Astrocyte (in vitro differentiated cells and primary cell): ENCODE measurements at regions not wholly inside any gene's neighbourhood (a gene's known extent, or its start where the extent isn't known, plus 50 kb on each side); places are given as distances from the start of the nearest gene placed in this dataset.

Experiments used
- DNase-seq: peaks from one replicate; pipeline ENCODE4 v3.0.0-alpha.2; 2010; ENCODE audit warnings: low read depth
- FAIRE-seq: peaks from 2 replicates; lab custom pipeline; 2011; peaks lifted over from hg19 to GRCh38; lab: Jason Lieb, UNC
- H2AFZ ChIP-seq: 2 replicates; pipeline ENCODE4 v1.6.0; 2012; ENCODE audit warnings: low read depth, low read length, inconsistent platforms
- H3K27ac ChIP-seq: 2 replicates; pipeline ENCODE4 v1.5.1; 2011; ENCODE audit warnings: low read depth, low read length, inconsistent platforms
- H3K27me3 ChIP-seq: 2 replicates; pipeline ENCODE4 v1.6.0; 2011; ENCODE audit warnings: low read length, inconsistent platforms; ENCODE audit not compliant: insufficient read depth
- H3K36me3 ChIP-seq: 2 replicates; pipeline ENCODE4 v1.5.1; 2011; ENCODE audit warnings: low read length, inconsistent platforms; ENCODE audit not compliant: insufficient read depth
- H3K4me1 ChIP-seq: 2 replicates; pipeline ENCODE4 v1.5.1; 2011; ENCODE audit warnings: low read length, inconsistent platforms; ENCODE audit not compliant: insufficient read depth
- H3K4me2 ChIP-seq: 2 replicates; pipeline ENCODE4 v1.6.0; 2012; ENCODE audit warnings: low read length, inconsistent platforms
- H3K4me3 ChIP-seq: 2 replicates; pipeline ENCODE4 v1.5.1; 2011; ENCODE audit warnings: low read depth, mild to moderate bottlenecking, low read length, inconsistent platforms; ENCODE audit not compliant: insufficient read depth
- H3K79me2 ChIP-seq: 2 replicates; pipeline ENCODE4 v1.6.0; 2012; ENCODE audit warnings: mild to moderate bottlenecking, low read length, inconsistent platforms; ENCODE audit not compliant: insufficient read depth
- H3K9ac ChIP-seq: 2 replicates; pipeline ENCODE4 v1.6.0; 2012; ENCODE audit warnings: mild to moderate bottlenecking, low read length, inconsistent platforms
- H3K9me3 ChIP-seq: 2 replicates; pipeline ENCODE4 v1.5.1; 2012; ENCODE audit warnings: low read depth, mild to moderate bottlenecking, low read length, inconsistent platforms; ENCODE audit not compliant: insufficient read depth
- H4K20me1 ChIP-seq: 2 replicates; pipeline ENCODE4 v1.6.0; 2012; ENCODE audit warnings: low read length, inconsistent platforms; ENCODE audit not compliant: insufficient read depth
- H3K27ac Mint-ChIP-seq: one replicate; pipeline ENCODE4 v1.8.0; 2021; ENCODE audit warnings: mild to moderate bottlenecking, mixed read lengths; ENCODE audit not compliant: unreplicated experiment
- H3K27me3 Mint-ChIP-seq: one replicate; pipeline ENCODE4 v1.8.0; 2021; ENCODE audit warnings: low read depth, mixed read lengths; ENCODE audit not compliant: unreplicated experiment
- H3K36me3 Mint-ChIP-seq: one replicate; pipeline ENCODE4 v1.8.0; 2021; ENCODE audit warnings: low read depth, mixed read lengths; ENCODE audit not compliant: unreplicated experiment
- H3K4me1 Mint-ChIP-seq: one replicate; pipeline ENCODE4 v1.8.0; 2021; ENCODE audit warnings: low read depth, mixed read lengths; ENCODE audit not compliant: unreplicated experiment
- H3K4me3 Mint-ChIP-seq: one replicate; pipeline ENCODE4 v1.8.0; 2021; ENCODE audit warnings: mild to moderate bottlenecking, moderate library complexity, mixed read lengths; ENCODE audit not compliant: unreplicated experiment
- H3K9me3 Mint-ChIP-seq: one replicate; pipeline ENCODE4 v1.8.0; 2021; ENCODE audit warnings: mild to moderate bottlenecking, mixed read lengths; ENCODE audit not compliant: unreplicated experiment
- EZH2 ChIP-seq: IDR thresholded peaks from 2 replicates; pipeline ENCODE4 v1.6.1; 2012; ENCODE audit warnings: mild to moderate bottlenecking, low read length, inconsistent platforms; ENCODE audit not compliant: insufficient read depth
- TF ChIP-seq, protein P1 (sequence below): IDR thresholded peaks from 2 replicates; pipeline ENCODE4 v1.5.1; 2011; ENCODE audit warnings: low read depth, mild to moderate bottlenecking, inconsistent platforms, low read length, moderate library complexity; ENCODE audit not compliant: insufficient read depth

GRCh38 chr5:164941132-164941531 lies 1435.7 kb downstream of the MAT2B start:
- H3K27ac Mint-ChIP-seq: no peak overlapping the region
- no peak overlapping the region for H3K4me3 Mint-ChIP-seq
- Histone ChIP-seq H3K79me2 (no peaks in the 10 kb centered on the region), H2AFZ (no peak overlapping the region), H3K4me1 (no peaks in the 10 kb centered on the region), H3K36me3 (no peaks in the 10 kb centered on the region), H3K27ac (no peak overlapping the region), H4K20me1 (no peaks in the 10 kb centered on the region), H3K9me3 (no peaks in the 10 kb centered on the region), H3K4me3 (no peak overlapping the region), H3K27me3 (no peaks in the 10 kb centered on the region), H3K4me2 (no peak overlapping the region), H3K9ac (no peak overlapping the region)
- H3K9me3 Mint-ChIP-seq: no peaks in the 10 kb centered on the region
- no peak for DNase-seq
- H3K36me3 Mint-ChIP-seq: no peaks in the 10 kb centered on the region
- FAIRE-seq: no peak
- no peaks in the 10 kb centered on the region for H3K27me3 Mint-ChIP-seq
- TF ChIP-seq, protein P1, sequence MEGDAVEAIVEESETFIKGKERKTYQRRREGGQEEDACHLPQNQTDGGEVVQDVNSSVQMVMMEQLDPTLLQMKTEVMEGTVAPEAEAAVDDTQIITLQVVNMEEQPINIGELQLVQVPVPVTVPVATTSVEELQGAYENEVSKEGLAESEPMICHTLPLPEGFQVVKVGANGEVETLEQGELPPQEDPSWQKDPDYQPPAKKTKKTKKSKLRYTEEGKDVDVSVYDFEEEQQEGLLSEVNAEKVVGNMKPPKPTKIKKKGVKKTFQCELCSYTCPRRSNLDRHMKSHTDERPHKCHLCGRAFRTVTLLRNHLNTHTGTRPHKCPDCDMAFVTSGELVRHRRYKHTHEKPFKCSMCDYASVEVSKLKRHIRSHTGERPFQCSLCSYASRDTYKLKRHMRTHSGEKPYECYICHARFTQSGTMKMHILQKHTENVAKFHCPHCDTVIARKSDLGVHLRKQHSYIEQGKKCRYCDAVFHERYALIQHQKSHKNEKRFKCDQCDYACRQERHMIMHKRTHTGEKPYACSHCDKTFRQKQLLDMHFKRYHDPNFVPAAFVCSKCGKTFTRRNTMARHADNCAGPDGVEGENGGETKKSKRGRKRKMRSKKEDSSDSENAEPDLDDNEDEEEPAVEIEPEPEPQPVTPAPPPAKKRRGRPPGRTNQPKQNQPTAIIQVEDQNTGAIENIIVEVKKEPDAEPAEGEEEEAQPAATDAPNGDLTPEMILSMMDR: no peak
- TF ChIP-seq EZH2: no peak
- H3K4me1 Mint-ChIP-seq: peaks cover 3% of the 10 kb centered on the region

- no peaks in the 10 kb centered on the region for H3K27me3 Mint-ChIP-seq
- no peak overlapping the region for H3K4me3 Mint-ChIP-seq
- no peaks in the 10 kb centered on the region for H3K4me1 ChIP-seq
- H3K9me3 ChIP-seq: no peaks in the 10 kb centered on the region
- H3K27ac Mint-ChIP-seq: no peak overlapping the region
- no peaks in the 10 kb centered on the region for H3K4me1 Mint-ChIP-seq
- no peaks in the 10 kb centered on the region for H3K27me3 ChIP-seq
- no peak overlapping the region for H3K4me2 ChIP-seq
- DNase-seq (no peak), FAIRE-seq (no peak)
- no peak overlapping the region for H3K4me3 ChIP-seq
- no peaks in the 10 kb centered on the region for H4K20me1 ChIP-seq
- H3K9ac ChIP-seq: no peak overlapping the region
- H2AFZ ChIP-seq: no peak overlapping the region
- no peaks in the 10 kb centered on the region for H3K9me3 Mint-ChIP-seq
- H3K27ac ChIP-seq: no peak overlapping the region
- TF ChIP-seq EZH2: no peak
- TF ChIP-seq, protein P1: no peak
- no peaks in the 10 kb centered on the region for H3K79me2 ChIP-seq
- H3K36me3 Mint-ChIP-seq: no peaks in the 10 kb centered on the region
- no peaks in the 10 kb centered on the region for H3K36me3 ChIP-seq
Observed at GRCh38 chr5:164950927-164951326, 1445.5 kb downstream of the MAT2B start.

- Mint-ChIP-seq H3K27ac (no peak overlapping the region), H3K4me1 (no peaks in the 10 kb centered on the region), H3K36me3 (no peaks in the 10 kb centered on the region), H3K4me3 (no peak overlapping the region), H3K9me3 (no peaks in the 10 kb centered on the region), H3K27me3 (no peaks in the 10 kb centered on the region)
- FAIRE-seq: no peak
- DNase-seq: no peak
- H4K20me1 ChIP-seq: no peaks in the 10 kb centered on the region
- H3K79me2 ChIP-seq: no peaks in the 10 kb centered on the region
- TF ChIP-seq, protein P1: no peak
- no peak for TF ChIP-seq EZH2
- no peak overlapping the region for H3K4me3 ChIP-seq
- H2AFZ ChIP-seq: no peak overlapping the region
- no peak overlapping the region for H3K9ac ChIP-seq
- no peaks in the 10 kb centered on the region for H3K36me3 ChIP-seq
- no peaks in the 10 kb centered on the region for H3K4me1 ChIP-seq
- no peak overlapping the region for H3K4me2 ChIP-seq
- H3K27ac ChIP-seq: no peak overlapping the region
- no peaks in the 10 kb centered on the region for H3K9me3 ChIP-seq
- no peaks in the 10 kb centered on the region for H3K27me3 ChIP-seq
Observed at GRCh38 chr5:164951570-164951969, 1446.2 kb downstream of the MAT2B start.
